ACC112 (cell line): ENCODE measurements at regions not wholly inside any gene's neighbourhood (a gene's known extent, or its start where the extent isn't known, plus 50 kb on each side); places are given as distances from the start of the nearest gene placed in this dataset.

Experiments used
- H2AFZ ChIP-seq: fragments of 200-600 bp; sonication (generic); one replicate; pipeline ENCODE4 v1.6.0; 2017; ENCODE audit warnings: antibody characterized with exemption, low read length; ENCODE audit not compliant: unreplicated experiment
- H3K27ac ChIP-seq: fragments of 200-600 bp; sonication (generic); 2 replicates; pipeline ENCODE4 v1.5.1; 2014; ENCODE audit warnings: low read depth, mild to moderate bottlenecking, antibody characterized with exemption, low read length, moderate library complexity
- H3K27me3 ChIP-seq: fragments of 200-600 bp; sonication (generic); 2 replicates; pipeline ENCODE4 v1.6.1; 2014; ENCODE audit warnings: mild to moderate bottlenecking, antibody characterized with exemption, low read length, moderate library complexity, mixed read lengths; ENCODE audit not compliant: insufficient read depth
- H3K36me3 ChIP-seq: fragments of 200-600 bp; sonication (generic); 2 replicates; pipeline ENCODE4 v1.6.1; 2016; ENCODE audit warnings: mild to moderate bottlenecking, antibody characterized with exemption, low read length, moderate library complexity, mixed read lengths; ENCODE audit not compliant: insufficient read depth
- H3K4me1 ChIP-seq: fragments of 200-600 bp; sonication (generic); one replicate; pipeline ENCODE4 v1.6.1; 2016; ENCODE audit warnings: low read length, mixed read lengths; ENCODE audit not compliant: insufficient read depth, unreplicated experiment, control insufficient read depth
- H3K4me3 ChIP-seq: fragments of 200-600 bp; sonication (generic); 2 replicates; pipeline ENCODE4 v1.5.1; 2014; ENCODE audit warnings: mild to moderate bottlenecking, low read depth, low read length
- H3K79me2 ChIP-seq: fragments of 200-600 bp; sonication (generic); one replicate; pipeline ENCODE4 v1.6.0; 2016; ENCODE audit warnings: low read length; ENCODE audit not compliant: control insufficient read depth, unreplicated experiment, insufficient read depth

DNA sequence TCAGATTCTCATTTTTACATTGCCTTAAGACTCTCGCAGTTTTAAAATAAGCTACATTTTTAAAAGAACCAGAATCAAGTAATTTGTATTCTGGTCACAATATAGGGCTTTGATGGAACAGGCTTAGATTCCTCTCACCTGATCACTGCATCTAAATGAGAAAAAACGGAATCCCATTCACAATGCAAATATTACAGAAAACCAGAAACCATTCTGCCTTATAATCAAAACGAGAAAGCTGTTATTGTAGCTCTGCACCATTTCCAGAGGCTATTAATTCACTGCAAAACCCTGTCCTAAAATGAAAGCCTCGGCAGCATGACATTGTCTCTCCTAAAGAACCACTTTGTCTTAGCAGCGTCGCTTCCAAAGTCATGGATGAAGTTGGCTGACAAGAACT lies 116.1 kb upstream of the ZNF366 start:
- Histone ChIP-seq H3K27ac (no peak overlapping the region), H3K79me2 (no peaks in the 10 kb centered on the region), H3K4me3 (no peak overlapping the region), H3K4me1 (peaks cover 31% of the 10 kb centered on the region), H3K27me3 (no peaks in the 10 kb centered on the region), H3K36me3 (no peaks in the 10 kb centered on the region), H2AFZ (peak overlapping the region; percentile 41)

DNA sequence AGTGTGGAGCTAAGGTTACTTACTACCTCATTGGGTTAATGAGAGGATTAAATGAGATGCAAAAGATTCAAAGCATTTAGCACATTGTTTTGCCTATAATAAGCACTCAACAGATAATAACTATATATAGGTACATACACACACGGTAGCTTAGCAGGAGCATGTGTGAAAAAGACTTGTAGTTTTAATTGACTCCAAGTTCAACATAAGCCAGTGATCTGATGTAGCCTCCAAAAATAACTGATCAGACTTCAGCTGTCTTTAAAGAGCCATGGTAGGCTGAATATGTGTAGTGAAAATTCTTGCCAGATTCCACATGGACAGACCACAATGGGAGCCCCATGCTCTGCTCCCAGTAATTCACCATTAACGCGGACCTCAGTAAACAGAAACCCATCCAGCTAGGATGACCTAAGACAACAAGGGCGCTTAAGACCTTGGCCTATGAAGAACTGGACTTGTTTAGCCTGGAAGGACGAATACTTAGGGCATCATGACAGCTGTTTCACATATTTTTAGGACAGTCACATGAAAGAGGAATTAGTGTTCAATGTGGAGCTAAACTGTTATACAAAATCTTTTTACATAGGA lies 115.1 kb upstream of the ZNF366 start:
- no peak overlapping the region for H3K27ac ChIP-seq

DNA sequence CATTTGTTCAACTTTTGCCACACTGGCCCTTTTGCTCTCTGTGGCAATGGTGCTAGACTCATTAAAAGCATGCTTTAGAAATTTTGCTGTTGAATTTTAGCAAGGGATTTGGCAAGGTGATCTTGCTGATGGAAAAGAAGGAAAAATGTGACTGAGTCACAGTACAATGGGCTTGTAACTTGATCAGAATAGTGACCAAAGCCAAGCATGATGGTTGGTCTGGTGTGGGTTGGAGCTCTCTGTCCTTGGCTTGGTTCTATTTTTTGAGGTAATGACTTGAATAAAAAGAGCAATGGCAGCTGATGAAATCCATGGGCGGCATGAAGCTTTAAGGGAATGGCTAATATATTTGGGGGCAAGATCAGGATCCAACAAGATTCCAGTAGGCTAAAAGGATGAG lies 114.4 kb upstream of the ZNF366 start:
- no peaks in the 10 kb centered on the region for H3K27me3 ChIP-seq
- H3K4me1 ChIP-seq = peaks cover 31% of the 10 kb centered on the region
- no peak overlapping the region for H2AFZ ChIP-seq
- H3K4me3 ChIP-seq = no peak overlapping the region
- no peaks in the 10 kb centered on the region for H3K79me2 ChIP-seq
- no peak overlapping the region for H3K27ac ChIP-seq
- no peaks in the 10 kb centered on the region for H3K36me3 ChIP-seq

More for the DNA sequence above, 115.1 kb upstream of the ZNF366 start:
- Histone ChIP-seq H3K4me1 (peaks cover 31% of the 10 kb centered on the region), H2AFZ (no peak overlapping the region), H3K27me3 (no peaks in the 10 kb centered on the region), H3K4me3 (no peak overlapping the region), H3K79me2 (no peaks in the 10 kb centered on the region), H3K36me3 (no peaks in the 10 kb centered on the region)

DNA sequence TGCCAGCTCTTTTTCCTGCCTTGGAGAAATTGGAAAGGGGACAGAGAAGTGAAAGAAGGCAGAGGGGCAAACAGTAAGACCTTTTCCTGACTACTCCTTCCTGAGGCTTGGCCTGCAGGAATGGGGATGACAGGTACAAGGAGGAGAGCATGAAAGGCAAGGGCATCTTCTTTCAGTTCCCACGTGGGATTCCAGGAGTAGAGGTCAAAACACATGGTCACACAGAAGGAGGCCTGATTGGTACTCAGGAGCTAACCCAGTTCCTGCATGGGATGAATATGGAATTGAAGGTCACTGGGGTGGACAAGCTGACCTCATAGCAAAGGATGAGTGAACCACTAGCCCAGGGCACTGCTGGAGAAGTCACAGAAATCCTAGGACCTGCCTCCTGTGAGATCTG lies 112.5 kb upstream of the ZNF366 start:
- H3K27me3 ChIP-seq = no peaks in the 10 kb centered on the region

DNA sequence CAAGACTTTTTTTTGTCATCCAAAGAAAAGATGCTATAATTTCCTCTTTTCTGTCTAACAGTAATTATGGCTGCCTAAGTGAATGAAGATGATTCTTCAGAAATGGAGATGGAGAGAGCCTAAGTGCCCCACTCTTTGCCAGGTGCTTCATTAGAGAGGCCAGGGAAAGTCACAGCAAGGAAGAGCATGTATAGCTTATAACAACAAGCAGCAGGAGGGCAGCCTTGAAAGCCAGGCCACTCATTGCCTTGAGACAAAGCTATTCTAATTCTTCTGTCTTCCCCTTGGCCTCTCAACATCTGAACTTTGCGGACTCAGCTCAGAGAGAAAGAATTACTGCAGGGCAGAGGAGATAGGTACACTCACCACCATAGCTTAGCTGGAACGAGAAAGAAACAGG lies 112.0 kb upstream of the ZNF366 start:
- H2AFZ ChIP-seq = no peak overlapping the region
- no peaks in the 10 kb centered on the region for H3K27me3 ChIP-seq
- no peaks in the 10 kb centered on the region for H3K36me3 ChIP-seq
- H3K27ac ChIP-seq = no peak overlapping the region
- peaks cover 16% of the 10 kb centered on the region for H3K4me1 ChIP-seq
- H3K79me2 ChIP-seq = no peaks in the 10 kb centered on the region
- no peak overlapping the region for H3K4me3 ChIP-seq

More for the DNA sequence above, 112.5 kb upstream of the ZNF366 start:
- H3K36me3 ChIP-seq = no peaks in the 10 kb centered on the region
- peaks cover 21% of the 10 kb centered on the region for H3K4me1 ChIP-seq
- no peak overlapping the region for H2AFZ ChIP-seq
- H3K79me2 ChIP-seq = no peaks in the 10 kb centered on the region
- no peak overlapping the region for H3K4me3 ChIP-seq
- H3K27ac ChIP-seq = no peak overlapping the region

DNA sequence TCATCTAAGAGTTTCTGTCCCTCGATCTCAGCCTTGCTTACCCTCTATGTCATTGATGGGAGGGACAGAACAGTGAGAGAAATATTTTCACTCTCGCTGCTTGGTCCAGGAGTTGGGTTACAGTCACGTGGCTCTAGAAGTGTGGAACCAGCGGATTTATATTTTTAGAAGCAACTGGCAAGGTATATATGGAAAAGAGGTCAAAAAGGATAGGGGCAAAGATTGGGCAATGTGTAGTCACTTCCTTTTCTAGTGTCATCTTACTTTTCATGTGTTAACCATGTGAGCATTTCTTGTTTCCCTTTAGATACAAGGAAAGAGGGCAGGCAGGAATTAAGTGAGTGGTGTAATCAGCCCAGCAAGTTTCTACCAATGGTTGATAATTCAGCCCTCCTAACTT lies 111.5 kb upstream of the ZNF366 start:
- Histone ChIP-seq H3K36me3 (no peaks in the 10 kb centered on the region), H3K27me3 (no peaks in the 10 kb centered on the region), H2AFZ (no peak overlapping the region), H3K4me3 (no peak overlapping the region), H3K4me1 (peaks cover 11% of the 10 kb centered on the region), H3K79me2 (no peaks in the 10 kb centered on the region), H3K27ac (no peak overlapping the region)

DNA sequence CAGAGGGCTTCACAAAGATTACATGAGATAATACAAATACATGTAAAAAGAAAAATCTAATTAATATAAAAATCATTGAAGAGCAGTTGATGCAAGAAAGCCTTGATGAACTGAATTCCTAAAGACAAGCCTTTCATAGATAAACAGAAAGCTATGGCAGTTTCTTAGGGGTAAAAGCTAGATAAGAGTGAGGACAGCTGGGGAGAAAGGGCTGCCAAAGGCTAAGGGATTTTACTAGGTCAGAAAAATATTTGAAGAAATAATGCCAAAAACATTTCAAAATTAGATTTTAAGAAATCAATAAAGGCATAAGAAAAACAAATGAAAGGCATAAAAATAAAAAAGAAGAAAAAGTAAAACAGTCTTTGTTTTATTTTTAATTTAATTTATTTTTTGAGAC lies 107.9 kb upstream of the ZNF366 start:
- Histone ChIP-seq H3K79me2 (no peaks in the 10 kb centered on the region), H3K27me3 (no peaks in the 10 kb centered on the region), H3K27ac (no peak overlapping the region), H3K4me1 (peaks cover 26% of the 10 kb centered on the region), H2AFZ (no peak overlapping the region), H3K4me3 (no peak overlapping the region), H3K36me3 (no peaks in the 10 kb centered on the region)

DNA sequence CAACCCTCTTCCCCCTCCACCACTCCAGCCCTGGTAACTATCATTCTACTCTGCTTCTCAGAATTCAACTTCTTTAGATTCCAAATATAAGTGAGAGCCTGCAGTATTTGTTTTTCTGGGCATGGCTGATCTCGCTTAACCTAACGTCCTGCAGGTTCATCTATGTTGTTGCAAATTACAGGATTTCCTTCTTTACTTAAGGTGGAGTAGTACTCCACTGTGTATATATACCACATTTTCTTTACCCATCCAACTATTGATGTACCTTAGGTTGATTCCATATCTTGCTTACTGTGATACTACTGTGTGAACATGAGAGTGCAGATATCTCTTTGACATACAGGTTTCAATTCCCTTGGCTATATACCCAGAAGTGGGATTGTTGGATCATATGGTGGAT lies 106.3 kb upstream of the ZNF366 start:
- H3K79me2 ChIP-seq = no peaks in the 10 kb centered on the region
- no peak overlapping the region for H2AFZ ChIP-seq
- no peak overlapping the region for H3K27ac ChIP-seq
- no peaks in the 10 kb centered on the region for H3K27me3 ChIP-seq
- peaks cover 22% of the 10 kb centered on the region for H3K4me1 ChIP-seq
- H3K4me3 ChIP-seq = no peak overlapping the region
- no peaks in the 10 kb centered on the region for H3K36me3 ChIP-seq

DNA sequence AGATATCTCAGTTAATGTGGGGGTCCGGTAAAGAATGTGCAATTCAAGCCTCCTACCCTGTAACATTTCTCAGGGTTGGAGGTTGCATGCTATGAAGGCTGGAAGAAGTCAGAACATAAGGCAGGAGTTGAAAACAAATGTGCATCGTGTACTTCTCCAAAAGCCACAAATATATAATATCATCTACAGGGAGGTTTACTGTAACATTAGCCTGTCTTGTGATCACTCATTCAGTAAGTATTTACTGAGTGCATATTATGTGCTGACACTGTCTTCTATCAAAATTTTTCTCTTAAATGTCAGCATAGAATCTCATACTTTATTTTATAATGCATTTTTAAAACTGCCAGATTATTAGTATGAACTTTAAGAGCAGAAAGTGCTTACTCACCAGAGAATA lies 105.6 kb upstream of the ZNF366 start:
- H3K79me2 ChIP-seq = no peaks in the 10 kb centered on the region
- no peaks in the 10 kb centered on the region for H3K36me3 ChIP-seq
- H2AFZ ChIP-seq = no peak overlapping the region
- H3K4me3 ChIP-seq = no peak overlapping the region
- peaks cover 27% of the 10 kb centered on the region for H3K4me1 ChIP-seq
- no peaks in the 10 kb centered on the region for H3K27me3 ChIP-seq
- H3K27ac ChIP-seq = no peak overlapping the region

DNA sequence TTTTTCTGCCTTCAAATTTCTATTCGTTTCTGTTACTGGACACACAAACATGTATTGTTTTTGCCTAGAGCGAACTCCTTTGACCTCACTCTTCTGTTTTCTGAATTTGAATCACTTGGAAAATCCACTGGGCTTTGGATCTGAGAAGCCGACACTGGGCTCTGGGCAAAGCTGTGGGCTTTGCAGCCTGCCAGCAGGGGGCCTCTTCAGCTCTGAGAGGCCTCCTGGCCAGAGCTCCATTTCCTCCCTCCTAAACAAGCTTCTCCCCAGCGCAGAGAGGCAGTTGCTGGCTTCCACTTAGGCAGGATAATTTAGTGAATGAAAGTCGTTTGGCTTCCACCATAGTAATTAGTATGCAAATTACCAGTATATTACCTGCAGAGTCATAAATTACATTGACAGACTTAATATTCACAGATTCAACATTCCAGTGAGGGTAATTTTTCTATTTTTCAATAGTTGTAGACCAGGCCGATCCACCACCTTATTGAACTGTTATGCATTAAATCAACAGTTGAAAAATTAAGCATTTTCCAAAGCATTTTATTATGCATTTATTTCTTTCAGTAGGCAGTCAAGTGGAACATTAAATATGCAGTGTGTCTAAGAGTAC lies 104.0 kb upstream of the ZNF366 start:
- H3K4me3 ChIP-seq = peak overlapping the region; percentile 3
- no peaks in the 10 kb centered on the region for H3K79me2 ChIP-seq
- H2AFZ ChIP-seq = peak overlapping the region; percentile 83
- no peaks in the 10 kb centered on the region for H3K27me3 ChIP-seq
- H3K4me1 ChIP-seq = peaks cover 27% of the 10 kb centered on the region
- no peak overlapping the region for H3K27ac ChIP-seq
- H3K36me3 ChIP-seq = no peaks in the 10 kb centered on the region

DNA sequence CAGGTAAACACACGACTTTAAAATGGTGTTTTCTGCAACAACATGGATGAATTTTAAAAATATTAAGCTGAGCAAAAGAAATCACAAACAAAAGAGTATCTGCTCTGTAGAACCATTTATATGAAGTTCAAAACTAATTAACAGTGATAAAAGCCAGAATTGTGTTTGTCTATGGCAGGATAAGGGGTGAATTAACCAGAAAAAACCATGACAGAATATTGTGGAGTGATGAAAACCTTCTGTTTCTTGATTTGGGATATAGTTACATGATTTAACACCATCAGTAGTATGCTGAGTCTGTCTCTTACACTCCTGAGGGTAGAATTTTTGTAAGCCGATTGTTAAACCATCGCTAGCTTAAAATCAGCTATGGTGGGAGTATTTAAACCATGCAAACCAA lies 101.7 kb upstream of the ZNF366 start:
- Histone ChIP-seq H3K27me3 (no peaks in the 10 kb centered on the region), H2AFZ (no peak overlapping the region), H3K36me3 (no peaks in the 10 kb centered on the region), H3K27ac (no peak overlapping the region), H3K4me1 (peaks cover 40% of the 10 kb centered on the region), H3K4me3 (no peak overlapping the region), H3K79me2 (no peaks in the 10 kb centered on the region)
